Heart left ventricle (tissue), 13 donors: ENCODE measurements at regions not wholly inside any gene's neighbourhood (a gene's known extent, or its start where the extent isn't known, plus 50 kb on each side); places are given as distances from the start of the nearest gene placed in this dataset.

Experiments
- CTCF ChIP-seq, 12 donors: fragments of 200-600 bp; sonication (generic) in 4 of 12; IDR thresholded peaks; one replicate each; pipeline versions ENCODE4 v1.5.0 to v1.8.0; 2018 to 2022; ENCODE audit warnings: antibody characterized with exemption in 12 of 12, mild to moderate bottlenecking in 5 of 12
- POLR2A ChIP-seq, 2 donors: fragments of 450-650 bp; IDR thresholded peaks; one replicate each; pipeline ENCODE4 v1.6.1; 2017; ENCODE audit warnings: antibody characterized with exemption in 2 of 2, mild to moderate bottlenecking in 2 of 2, moderate library complexity in 2 of 2
- donor health status: ischemic (EF 13 %, LVEDD 7.1; RV severe dilation, severe dysfunction).
- donor health status: DM: no; HTN: yes; CAD: no.
- donor health status: DM: no; HTN: no; CAD: no.
- donor health status: ischemic (EF 25% LVEDD 6.9; RV normal size, moderate dysfunction).
- donor health status: ischemic (EF 25% LVEDD 5.7; RV mildly dilated, moderate dysfunction).
- donor health status: ischemic (EF 35%, LVEDD 5.7; RV mildly dilated, moderate dysfunction).
- donor health status: nonischemic (EF 11% LVEDD 7.7; RV severe dilation, severe dysfunction).
- donor health status: DM: yes; HTN: yes; CAD: no.
- donor health status: PGD.
- donor health status: ischemic (EF 29% LVEDD 5.4; RV normal size, mild dysfunction).
- donor health status: nonischemic (EF 23%, LVEDD 6.1; RV moderate dilation, normal function).

DNA sequence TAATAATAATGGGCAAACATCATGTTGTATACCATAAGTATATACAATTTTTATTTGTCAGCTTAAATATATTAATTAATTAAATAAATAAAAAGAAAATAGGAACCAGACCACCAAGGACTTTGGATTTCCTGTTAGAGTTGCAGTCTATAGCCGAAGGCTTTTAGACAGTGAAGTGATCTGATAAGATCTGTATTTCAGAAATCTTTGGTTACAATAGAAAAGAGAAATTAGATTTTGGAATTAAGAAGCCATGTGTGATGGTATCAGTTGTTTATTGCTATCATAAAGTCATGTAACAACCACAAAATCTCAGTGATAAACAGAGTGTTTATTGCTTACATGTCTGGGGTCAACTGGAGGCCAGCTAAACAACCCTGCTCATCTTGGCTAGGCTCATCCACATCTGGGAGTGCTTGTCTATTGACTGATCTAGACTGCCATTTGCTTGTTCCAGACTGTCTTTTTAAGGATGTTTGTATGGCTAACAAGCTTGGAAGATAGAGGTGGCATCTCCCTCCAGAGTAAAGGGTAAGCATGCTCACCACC, 142.1 kb upstream of the USP9X start:
- no peak for TF ChIP-seq CTCF (IDR thresholded peaks at IDR 0.05)
- no peak for TF ChIP-seq POLR2A (IDR thresholded peaks at IDR 0.05)
